ENCODE measurements at regions not wholly inside any gene's neighbourhood (a gene's known extent, or its start where the extent isn't known, plus 50 kb on each side); places are given as distances from the start of the nearest gene placed in this dataset.

- no peak for TF ChIP-seq CTCF (IDR thresholded peaks at IDR 0.05; ENCODE audit: borderline replicate concordance, extremely low read depth, insufficient read depth)
- no peaks in the 10 kb centered on the region for H3K9me3 ChIP-seq (ENCODE audit: control insufficient read depth in 2 of 3, insufficient read depth in 1 of 3, low read length in 3 of 3)
- no peaks in the 10 kb centered on the region for H3K36me3 ChIP-seq (ENCODE audit: control insufficient read depth in 2 of 3, insufficient read depth in 3 of 3, low read length in 3 of 3)
- no peak overlapping the region for H3K9ac ChIP-seq (ENCODE audit: low read length in 3 of 3)
- H3K27me3 ChIP-seq (ENCODE audit: control insufficient read depth, insufficient read depth, low read length): no peaks in the 10 kb centered on the region
- H3K27ac ChIP-seq (ENCODE audit: low read depth in 2 of 2, low read length in 2 of 2): no peak overlapping the region
- FAIRE-seq (no peak), DNase-seq (no peak)
- intact Hi-C loops (cut with DNase I): no loop called here
- H3K4me3 ChIP-seq (ENCODE audit: low read length in 3 of 3): no peak overlapping the region
- H3K4me1 ChIP-seq (ENCODE audit: control insufficient read depth in 2 of 3, insufficient read depth in 2 of 3, low read depth in 1 of 3, low read length in 3 of 3): no peaks in the 10 kb centered on the region
Measured at GRCh38 chr17:33870936-33871335, 384.1 kb upstream of the CCL2 start.

GRCh38 chr17:33871720-33872540 is 383.2 kb upstream of the CCL2 start:
- peak in 1 of 5 donors; percentile 0 for DNase-seq
- H3K9me3 ChIP-seq (ENCODE audit: control insufficient read depth in 2 of 3, insufficient read depth in 1 of 3, low read length in 3 of 3): no peaks in the 10 kb centered on the region
- no peak for TF ChIP-seq CTCF (IDR thresholded peaks at IDR 0.05; ENCODE audit: borderline replicate concordance, extremely low read depth, insufficient read depth)
- no peaks in the 10 kb centered on the region for H3K36me3 ChIP-seq (ENCODE audit: control insufficient read depth in 2 of 3, insufficient read depth in 3 of 3, low read length in 3 of 3)
- H3K4me1 ChIP-seq (ENCODE audit: control insufficient read depth in 2 of 3, insufficient read depth in 2 of 3, low read depth in 1 of 3, low read length in 3 of 3): no peaks in the 10 kb centered on the region
- H3K9ac ChIP-seq (ENCODE audit: low read length in 3 of 3): no peak overlapping the region
- no peak overlapping the region for H3K27ac ChIP-seq (ENCODE audit: low read depth in 2 of 2, low read length in 2 of 2)
- FAIRE-seq: no peak
- intact Hi-C loops (cut with DNase I): no loop called here
- H3K4me3 ChIP-seq (ENCODE audit: low read length in 3 of 3): no peak overlapping the region
- H3K27me3 ChIP-seq (ENCODE audit: control insufficient read depth, insufficient read depth, low read length): no peaks in the 10 kb centered on the region

- Histone ChIP-seq H3K9ac (ENCODE audit: low read length in 3 of 3) (no peak overlapping the region), H3K4me3 (ENCODE audit: low read length in 3 of 3) (no peak overlapping the region), H3K27ac (ENCODE audit: low read depth in 2 of 2, low read length in 2 of 2) (no peak overlapping the region), H3K9me3 (ENCODE audit: control insufficient read depth in 2 of 3, insufficient read depth in 1 of 3, low read length in 3 of 3) (no peaks in the 10 kb centered on the region), H3K27me3 (ENCODE audit: control insufficient read depth, insufficient read depth, low read length) (no peaks in the 10 kb centered on the region), H3K4me1 (ENCODE audit: control insufficient read depth in 2 of 3, insufficient read depth in 2 of 3, low read depth in 1 of 3, low read length in 3 of 3) (no peaks in the 10 kb centered on the region), H3K36me3 (ENCODE audit: control insufficient read depth in 2 of 3, insufficient read depth in 3 of 3, low read length in 3 of 3) (no peaks in the 10 kb centered on the region)
- intact Hi-C loops (cut with DNase I): no loop called here
- no peak for DNase-seq
- no peak for FAIRE-seq
- TF ChIP-seq CTCF (IDR thresholded peaks at IDR 0.05; ENCODE audit: borderline replicate concordance, extremely low read depth, insufficient read depth): no peak
Measured at GRCh38 chr17:33873201-33873617, 381.9 kb upstream of the CCL2 start.

Data from kidney (tissue), 13 donors.